ENCODE measurements at regions not wholly inside any gene's neighbourhood (a gene's known extent, or its start where the extent isn't known, plus 50 kb on each side); places are given as distances from the start of the nearest gene placed in this dataset.

GRCh38 chr2:212752730-212753351, 214.2 kb upstream of the ERBB4 start:
- TF ChIP-seq EZH2 (IDR thresholded peaks at IDR 0.05; ENCODE audit: insufficient read depth, poor library complexity, severe bottlenecking): no peak
- no peak for TF ChIP-seq EZH2phosphoT487 (IDR thresholded peaks at IDR 0.05; ENCODE audit: insufficient read depth, low read depth)
- in situ Hi-C loops (cut with MboI): no loop called here
- no peaks in the 10 kb centered on the region for H3K9me3 ChIP-seq (ENCODE audit: low read depth)
- no peak overlapping the region for H3K27ac ChIP-seq
- H3F3A ChIP-seq (ENCODE audit: insufficient read depth): no peaks in the 10 kb centered on the region
- no peak overlapping the region for H3K9ac ChIP-seq
- DNase-seq: no peak
- no peaks in the 10 kb centered on the region for H4K20me1 ChIP-seq (ENCODE audit: insufficient read depth)
- H3K36me3 ChIP-seq (ENCODE audit: low read depth): no peaks in the 10 kb centered on the region
- no peak overlapping the region for H2AFZ ChIP-seq
- no peaks in the 10 kb centered on the region for H3K27me3 ChIP-seq (replicated peaks; ENCODE audit: insufficient read depth)
- no peaks in the 10 kb centered on the region for H3K79me2 ChIP-seq (ENCODE audit: insufficient read depth)
- WGBS, 2 experiments (ENCODE audit: low coverage in 1 of 2, low lambda C conversion rate in 2 of 2, missing lambda C conversion rate in 2 of 2): 10 to 18% methylated on average over 2 of the region's 2 CpGs
- H3K9me2 ChIP-seq (ENCODE audit: insufficient read depth): no peaks in the 10 kb centered on the region
- H3K4me2 ChIP-seq (ENCODE audit: unreplicated experiment): no peak overlapping the region
- no peaks in the 10 kb centered on the region for H3K4me1 ChIP-seq (ENCODE audit: insufficient read depth)
- H3K4me3 ChIP-seq: no peak overlapping the region

GRCh38 chr2:212745359-212745758, 206.8 kb upstream of the ERBB4 start:
- H3K9me3 ChIP-seq (ENCODE audit: low read depth): no peaks in the 10 kb centered on the region
- TF ChIP-seq EZH2phosphoT487 (IDR thresholded peaks at IDR 0.05; ENCODE audit: insufficient read depth, low read depth) (no peak), EZH2 (IDR thresholded peaks at IDR 0.05; ENCODE audit: insufficient read depth, poor library complexity, severe bottlenecking) (no peak)
- DNase-seq: no peak
- H3K9me2 ChIP-seq (ENCODE audit: insufficient read depth): no peaks in the 10 kb centered on the region
- no peak overlapping the region for H3K4me3 ChIP-seq
- no peaks in the 10 kb centered on the region for H3K79me2 ChIP-seq (ENCODE audit: insufficient read depth)
- H3F3A ChIP-seq (ENCODE audit: insufficient read depth): no peaks in the 10 kb centered on the region
- H3K27ac ChIP-seq: no peak overlapping the region
- H4K20me1 ChIP-seq (ENCODE audit: insufficient read depth): no peaks in the 10 kb centered on the region
- H3K4me2 ChIP-seq (ENCODE audit: unreplicated experiment): no peak overlapping the region
- no peaks in the 10 kb centered on the region for H3K4me1 ChIP-seq (ENCODE audit: insufficient read depth)
- no peak overlapping the region for H2AFZ ChIP-seq
- no peaks in the 10 kb centered on the region for H3K36me3 ChIP-seq (ENCODE audit: low read depth)
- in situ Hi-C loops (cut with MboI): no loop called here
- H3K27me3 ChIP-seq (replicated peaks; ENCODE audit: insufficient read depth): no peaks in the 10 kb centered on the region
- H3K9ac ChIP-seq: no peak overlapping the region

GRCh38 chr2:212737392-212738172, 199.0 kb upstream of the ERBB4 start:
- Histone ChIP-seq H3F3A (ENCODE audit: insufficient read depth) (no peaks in the 10 kb centered on the region), H4K20me1 (ENCODE audit: insufficient read depth) (no peaks in the 10 kb centered on the region), H3K27me3 (replicated peaks; ENCODE audit: insufficient read depth) (no peaks in the 10 kb centered on the region), H3K36me3 (ENCODE audit: low read depth) (no peaks in the 10 kb centered on the region), H3K4me2 (ENCODE audit: unreplicated experiment) (no peak overlapping the region), H2AFZ (no peak overlapping the region), H3K27ac (no peak overlapping the region), H3K9ac (no peak overlapping the region), H3K4me1 (ENCODE audit: insufficient read depth) (peaks cover 8% of the 10 kb centered on the region; the same call in 1 of the 2 replicates), H3K9me2 (ENCODE audit: insufficient read depth) (no peaks in the 10 kb centered on the region), H3K4me3 (no peak overlapping the region), H3K9me3 (ENCODE audit: low read depth) (no peaks in the 10 kb centered on the region), H3K79me2 (ENCODE audit: insufficient read depth) (no peaks in the 10 kb centered on the region)
- peak; percentile 6 for DNase-seq
- in situ Hi-C loops (cut with MboI): no loop called here
- TF ChIP-seq EZH2 (IDR thresholded peaks at IDR 0.05; ENCODE audit: insufficient read depth, poor library complexity, severe bottlenecking) (no peak), EZH2phosphoT487 (IDR thresholded peaks at IDR 0.05; ENCODE audit: insufficient read depth, low read depth) (no peak)
- 68 to 69% methylated on average over 4 of the region's 4 CpGs for WGBS, 2 experiments (ENCODE audit: low coverage in 1 of 2, low lambda C conversion rate in 2 of 2, missing lambda C conversion rate in 2 of 2)

GRCh38 chr2:212736385-212736726, 197.8 kb upstream of the ERBB4 start:
- H3K27ac ChIP-seq: no peak overlapping the region
- WGBS, 2 experiments (ENCODE audit: low coverage in 1 of 2, low lambda C conversion rate in 2 of 2, missing lambda C conversion rate in 2 of 2): 90 to 96% methylated on average over 1 of the region's 1 CpG
- no peaks in the 10 kb centered on the region for H3K9me3 ChIP-seq (ENCODE audit: low read depth)
- H3K4me1 ChIP-seq (ENCODE audit: insufficient read depth): peaks cover 8% of the 10 kb centered on the region; the same call in 1 of the 2 replicates
- H3K4me3 ChIP-seq: no peak overlapping the region
- no peaks in the 10 kb centered on the region for H3K79me2 ChIP-seq (ENCODE audit: insufficient read depth)
- H4K20me1 ChIP-seq (ENCODE audit: insufficient read depth): no peaks in the 10 kb centered on the region
- H3K9me2 ChIP-seq (ENCODE audit: insufficient read depth): no peaks in the 10 kb centered on the region
- no peak overlapping the region for H2AFZ ChIP-seq
- in situ Hi-C loops (cut with MboI): no loop called here
- DNase-seq: no peak
- no peak overlapping the region for H3K4me2 ChIP-seq (ENCODE audit: unreplicated experiment)
- H3K36me3 ChIP-seq (ENCODE audit: low read depth): no peaks in the 10 kb centered on the region
- TF ChIP-seq EZH2phosphoT487 (IDR thresholded peaks at IDR 0.05; ENCODE audit: insufficient read depth, low read depth): no peak
- no peak for TF ChIP-seq EZH2 (IDR thresholded peaks at IDR 0.05; ENCODE audit: insufficient read depth, poor library complexity, severe bottlenecking)
- H3F3A ChIP-seq (ENCODE audit: insufficient read depth): no peaks in the 10 kb centered on the region
- no peak overlapping the region for H3K9ac ChIP-seq
- no peaks in the 10 kb centered on the region for H3K27me3 ChIP-seq (replicated peaks; ENCODE audit: insufficient read depth)
